ENCODE measurements at regions not wholly inside any gene's neighbourhood (a gene's known extent, or its start where the extent isn't known, plus 50 kb on each side); places are given as distances from the start of the nearest gene placed in this dataset.

DNA sequence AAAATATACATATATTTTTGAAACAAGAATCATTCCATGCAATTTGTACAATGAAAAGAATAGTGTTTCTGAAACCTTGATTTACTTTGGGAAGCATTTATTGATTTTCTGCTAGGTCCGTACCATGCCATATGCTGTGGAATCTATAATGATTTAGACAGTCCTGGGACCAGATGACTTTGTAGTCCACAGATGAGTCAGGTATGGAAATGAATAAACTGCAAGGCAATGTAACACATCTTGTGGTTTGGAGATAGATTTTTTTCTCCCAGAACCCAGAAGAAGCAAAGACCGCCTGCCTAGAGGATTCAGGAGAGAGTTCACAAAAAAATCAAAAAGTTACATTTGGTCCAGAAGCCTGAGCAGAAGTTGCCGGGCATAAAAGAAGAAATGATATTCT is 190.4 kb downstream of the GPR37 start:
- ChIA-PET CTCF (ENCODE audit: low intra/inter-chr PET ratio) (no interaction called here), POLR2A (no interaction called here)
- no peak for FAIRE-seq
- no peaks in the 10 kb centered on the region for H3K79me2 ChIP-seq (ENCODE audit: control insufficient read depth, insufficient read depth, low read length)
- DNase-seq (ENCODE audit: extremely low read depth in 1 of 4, low spot score in 3 of 4) = no peak
- H3K9ac ChIP-seq (ENCODE audit: insufficient read depth in 1 of 2, low read depth in 2 of 2, low read length in 2 of 2) = no peak overlapping the region
- intact Hi-C loops (cut with micrococcal nuclease) (no loop called here), in situ Hi-C loops (cut with MboI) (no loop called here)
- no peak overlapping the region for H3K27ac ChIP-seq (ENCODE audit: extremely low read depth, low read depth, low read length)
- no peak overlapping the region for H3K4me3 ChIP-seq
- no TSS peak for BruUV-seq (replicated peaks)
- TF ChIP-seq ZNF24 (IDR thresholded peaks at IDR 0.05) (no peak), U2AF1 (optimal IDR thresholded peaks at IDR 0.05; ENCODE audit: low read depth, low read length) (no peak), NCOA6 (IDR thresholded peaks at IDR 0.05) (no peak), SMARCB1 (IDR thresholded peaks at IDR 0.05; ENCODE audit: insufficient read length, low read depth) (no peak), EP400 (IDR thresholded peaks at IDR 0.05) (no peak), FOXJ2 (tag; IDR thresholded peaks at IDR 0.05) (no peak), PTRF (tag; IDR thresholded peaks at IDR 0.05) (no peak), ZNF41 (CRISPR knock-in tag; conservative IDR thresholded peaks at IDR 0.05) (no peak), ZNF717 (CRISPR knock-in tag; IDR thresholded peaks at IDR 0.05) (no peak)
- TF ChIP-seq, protein P1, sequence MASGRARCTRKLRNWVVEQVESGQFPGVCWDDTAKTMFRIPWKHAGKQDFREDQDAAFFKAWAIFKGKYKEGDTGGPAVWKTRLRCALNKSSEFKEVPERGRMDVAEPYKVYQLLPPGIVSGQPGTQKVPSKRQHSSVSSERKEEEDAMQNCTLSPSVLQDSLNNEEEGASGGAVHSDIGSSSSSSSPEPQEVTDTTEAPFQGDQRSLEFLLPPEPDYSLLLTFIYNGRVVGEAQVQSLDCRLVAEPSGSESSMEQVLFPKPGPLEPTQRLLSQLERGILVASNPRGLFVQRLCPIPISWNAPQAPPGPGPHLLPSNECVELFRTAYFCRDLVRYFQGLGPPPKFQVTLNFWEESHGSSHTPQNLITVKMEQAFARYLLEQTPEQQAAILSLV (tag; IDR thresholded peaks at IDR 0.05) = no peak
- TF ChIP-seq, protein P2, sequence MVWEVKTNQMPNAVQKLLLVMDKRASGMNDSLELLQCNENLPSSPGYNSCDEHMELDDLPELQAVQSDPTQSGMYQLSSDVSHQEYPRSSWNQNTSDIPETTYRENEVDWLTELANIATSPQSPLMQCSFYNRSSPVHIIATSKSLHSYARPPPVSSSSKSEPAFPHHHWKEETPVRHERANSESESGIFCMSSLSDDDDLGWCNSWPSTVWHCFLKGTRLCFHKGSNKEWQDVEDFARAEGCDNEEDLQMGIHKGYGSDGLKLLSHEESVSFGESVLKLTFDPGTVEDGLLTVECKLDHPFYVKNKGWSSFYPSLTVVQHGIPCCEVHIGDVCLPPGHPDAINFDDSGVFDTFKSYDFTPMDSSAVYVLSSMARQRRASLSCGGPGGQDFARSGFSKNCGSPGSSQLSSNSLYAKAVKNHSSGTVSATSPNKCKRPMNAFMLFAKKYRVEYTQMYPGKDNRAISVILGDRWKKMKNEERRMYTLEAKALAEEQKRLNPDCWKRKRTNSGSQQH (CRISPR knock-in tag; IDR thresholded peaks at IDR 0.05) = no peak
- TF ChIP-seq, protein P3, sequence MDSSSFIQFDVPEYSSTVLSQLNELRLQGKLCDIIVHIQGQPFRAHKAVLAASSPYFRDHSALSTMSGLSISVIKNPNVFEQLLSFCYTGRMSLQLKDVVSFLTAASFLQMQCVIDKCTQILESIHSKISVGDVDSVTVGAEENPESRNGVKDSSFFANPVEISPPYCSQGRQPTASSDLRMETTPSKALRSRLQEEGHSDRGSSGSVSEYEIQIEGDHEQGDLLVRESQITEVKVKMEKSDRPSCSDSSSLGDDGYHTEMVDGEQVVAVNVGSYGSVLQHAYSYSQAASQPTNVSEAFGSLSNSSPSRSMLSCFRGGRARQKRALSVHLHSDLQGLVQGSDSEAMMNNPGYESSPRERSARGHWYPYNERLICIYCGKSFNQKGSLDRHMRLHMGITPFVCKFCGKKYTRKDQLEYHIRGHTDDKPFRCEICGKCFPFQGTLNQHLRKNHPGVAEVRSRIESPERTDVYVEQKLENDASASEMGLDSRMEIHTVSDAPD (CRISPR knock-in tag; IDR thresholded peaks at IDR 0.05) = no peak
- TF ChIP-seq, protein P4, sequence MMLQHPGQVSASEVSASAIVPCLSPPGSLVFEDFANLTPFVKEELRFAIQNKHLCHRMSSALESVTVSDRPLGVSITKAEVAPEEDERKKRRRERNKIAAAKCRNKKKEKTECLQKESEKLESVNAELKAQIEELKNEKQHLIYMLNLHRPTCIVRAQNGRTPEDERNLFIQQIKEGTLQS (IDR thresholded peaks at IDR 0.05) = no peak
- TF ChIP-seq, protein P4 (CRISPR knock-in tag; conservative IDR thresholded peaks at IDR 0.05) = no peak
- TF ChIP-seq, protein P5, sequence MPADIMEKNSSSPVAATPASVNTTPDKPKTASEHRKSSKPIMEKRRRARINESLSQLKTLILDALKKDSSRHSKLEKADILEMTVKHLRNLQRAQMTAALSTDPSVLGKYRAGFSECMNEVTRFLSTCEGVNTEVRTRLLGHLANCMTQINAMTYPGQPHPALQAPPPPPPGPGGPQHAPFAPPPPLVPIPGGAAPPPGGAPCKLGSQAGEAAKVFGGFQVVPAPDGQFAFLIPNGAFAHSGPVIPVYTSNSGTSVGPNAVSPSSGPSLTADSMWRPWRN (IDR thresholded peaks at IDR 0.05; ENCODE audit: low read depth) = no peak
- TF ChIP-seq, protein P6, sequence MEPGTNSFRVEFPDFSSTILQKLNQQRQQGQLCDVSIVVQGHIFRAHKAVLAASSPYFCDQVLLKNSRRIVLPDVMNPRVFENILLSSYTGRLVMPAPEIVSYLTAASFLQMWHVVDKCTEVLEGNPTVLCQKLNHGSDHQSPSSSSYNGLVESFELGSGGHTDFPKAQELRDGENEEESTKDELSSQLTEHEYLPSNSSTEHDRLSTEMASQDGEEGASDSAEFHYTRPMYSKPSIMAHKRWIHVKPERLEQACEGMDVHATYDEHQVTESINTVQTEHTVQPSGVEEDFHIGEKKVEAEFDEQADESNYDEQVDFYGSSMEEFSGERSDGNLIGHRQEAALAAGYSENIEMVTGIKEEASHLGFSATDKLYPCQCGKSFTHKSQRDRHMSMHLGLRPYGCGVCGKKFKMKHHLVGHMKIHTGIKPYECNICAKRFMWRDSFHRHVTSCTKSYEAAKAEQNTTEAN (CRISPR knock-in tag; IDR thresholded peaks at IDR 0.05) = no peak
- no peaks in the 10 kb centered on the region for H3K27me3 ChIP-seq (ENCODE audit: control insufficient read depth in 2 of 2, insufficient read depth in 2 of 2, low read length in 2 of 2)
- no peak for ATAC-seq
- no peaks in the 10 kb centered on the region for H3K9me1 ChIP-seq (ENCODE audit: control insufficient read depth, insufficient read depth, low read length)
- H3K4me2 ChIP-seq (ENCODE audit: insufficient read depth, low read length) = no peak overlapping the region
- H3K9me3 ChIP-seq (replicated peaks; ENCODE audit: control insufficient read depth, insufficient read depth, low read depth, low read length) = no peaks in the 10 kb centered on the region
- H3K36me3 ChIP-seq (ENCODE audit: control insufficient read depth, insufficient read depth, low read length) = no peaks in the 10 kb centered on the region
- no peaks in the 10 kb centered on the region for H4K20me1 ChIP-seq (replicated peaks; ENCODE audit: control insufficient read depth, insufficient read depth, low read length)
- H3K4me1 ChIP-seq (replicated peaks in 1 of 2; ENCODE audit: control insufficient read depth in 2 of 2, insufficient read depth in 2 of 2, low read length in 2 of 2) = no peaks in the 10 kb centered on the region
- H2AFZ ChIP-seq (ENCODE audit: low read depth, low read length) = no peak overlapping the region
- 2% methylated on average over 3 of the region's 3 CpGs for WGBS (ENCODE audit: insufficient coverage, low coverage, missing lambda C conversion rate)

Measured in K562 (cell line).